ENCODE measurements at regions not wholly inside any gene's neighbourhood (a gene's known extent, or its start where the extent isn't known, plus 50 kb on each side); places are given as distances from the start of the nearest gene placed in this dataset.

- DNase-seq, result no peak
- Histone ChIP-seq H3K4me1 (ENCODE audit: insufficient read depth, low read length) (no peaks in the 10 kb centered on the region), H2AFZ (ENCODE audit: low read length) (no peak overlapping the region), H3T11ph (ENCODE audit: low read length) (no peak overlapping the region), H4K5ac (ENCODE audit: insufficient read length, low read depth, low read length) (no peak overlapping the region), H2BK5ac (ENCODE audit: insufficient read length, low read length) (no peak overlapping the region), H4K8ac (replicated peaks; ENCODE audit: insufficient read length, low read depth, low read length) (no peak overlapping the region), H2BK120ac (ENCODE audit: low read depth, low read length, poor library complexity, severe bottlenecking) (no peak overlapping the region), H3K23me2 (ENCODE audit: insufficient read length, low read depth, low read length, poor library complexity, severe bottlenecking) (no peaks in the 10 kb centered on the region), H3K4me2 (ENCODE audit: insufficient read depth, insufficient read length, low read length) (no peak overlapping the region), H3K4ac (ENCODE audit: low read depth, low read length) (no peak overlapping the region), H2BK15ac (ENCODE audit: low read depth, low read length) (no peak overlapping the region), H4K91ac (ENCODE audit: insufficient read length, low read depth, low read length) (no peak overlapping the region), H2AK5ac (ENCODE audit: insufficient read length, low read length) (no peak overlapping the region), H3K56ac (ENCODE audit: insufficient read length, low read depth, low read length) (no peak overlapping the region), H3K79me2 (ENCODE audit: insufficient read depth, low read length) (no peaks in the 10 kb centered on the region), H3K23ac (ENCODE audit: insufficient read length, low read depth, low read length) (no peak overlapping the region), H3K14ac (ENCODE audit: insufficient read depth, low read length) (no peak overlapping the region), H2BK12ac (ENCODE audit: insufficient read length, low read depth, low read length) (no peak overlapping the region), H3K18ac (ENCODE audit: insufficient read length, low read depth, low read length) (no peak overlapping the region), H3K79me1 (ENCODE audit: insufficient read depth, low read depth, low read length, poor library complexity, severe bottlenecking) (no peaks in the 10 kb centered on the region), H4K20me1 (ENCODE audit: control insufficient read depth, insufficient read depth, insufficient read length) (no peaks in the 10 kb centered on the region), H3K27ac (ENCODE audit: insufficient read length, low read depth, low read length) (no peak overlapping the region), H3K9me3 (ENCODE audit: control insufficient read depth, low read depth, low read length) (no peaks in the 10 kb centered on the region), H2BK20ac (ENCODE audit: low read depth, low read length, poor library complexity, severe bottlenecking) (no peak overlapping the region), H3K9ac (ENCODE audit: extremely low read depth, insufficient read length, low read length) (no peak overlapping the region), H3K27me3 (ENCODE audit: insufficient read depth, low read length) (no peaks in the 10 kb centered on the region)
- TF ChIP-seq CTCF (conservative IDR thresholded peaks at IDR 0.05), result no peak
- H3K9me3 Mint-ChIP-seq, result peaks cover 0 to 2% of the 10 kb centered on the region in 2 experiments; a peak in 2 of 5 replicates
- no CpG with 5 or more reads among the region's 5 CpGs for WGBS (ENCODE audit: extremely low coverage, insufficient read length, low lambda C conversion rate)
- no peak overlapping the region for H3K27ac Mint-ChIP-seq
- no peaks in the 10 kb centered on the region for H3K36me3 Mint-ChIP-seq (ENCODE audit: insufficient read depth in 1 of 3, low read depth in 3 of 3)
- no peak overlapping the region for H3K4me3 Mint-ChIP-seq
- H3K4me1 Mint-ChIP-seq, result no peaks in the 10 kb centered on the region
- peaks cover 6% of the 10 kb centered on the region for H3K27me3 Mint-ChIP-seq (ENCODE audit: low read depth)
Observed at GRCh38 chr20:22746957-22747356, 162.6 kb upstream of the FOXA2 start.
